Transverse colon (tissue), 3 donors: ENCODE measurements at regions not wholly inside any gene's neighbourhood (a gene's known extent, or its start where the extent isn't known, plus 50 kb on each side); places are given as distances from the start of the nearest gene placed in this dataset.

ENCODE experiments used
- EP300 ChIP-seq: sonication (generic); formaldehyde crosslinking; IDR thresholded peaks from one replicate; pipeline ENCODE4 v1.6.1; 2017; ENCODE audit warnings: antibody characterized with exemption, low read depth
- POLR2A ChIP-seq: fragments of 450-650 bp; IDR thresholded peaks from one replicate; pipeline ENCODE4 v1.6.1; 2016; ENCODE audit warnings: antibody characterized with exemption, mild to moderate bottlenecking, moderate library complexity
- TF ChIP-seq, protein P1 (sequence below), 5 experiments: fragments of 200-600 bp in 3 of 5; fragments of 450-650 bp in 2 of 5; sonication (generic) in 3 of 5; IDR thresholded peaks; 1 replicate in 2 of 5; 2 replicates in 3 of 5; pipeline ENCODE4 v1.5.1; 2016 to 2017; ENCODE audit warnings: antibody characterized with exemption in 5 of 5, inconsistent platforms in 3 of 5, mild to moderate bottlenecking in 2 of 5, moderate library complexity in 1 of 5

- TF ChIP-seq, protein P1, sequence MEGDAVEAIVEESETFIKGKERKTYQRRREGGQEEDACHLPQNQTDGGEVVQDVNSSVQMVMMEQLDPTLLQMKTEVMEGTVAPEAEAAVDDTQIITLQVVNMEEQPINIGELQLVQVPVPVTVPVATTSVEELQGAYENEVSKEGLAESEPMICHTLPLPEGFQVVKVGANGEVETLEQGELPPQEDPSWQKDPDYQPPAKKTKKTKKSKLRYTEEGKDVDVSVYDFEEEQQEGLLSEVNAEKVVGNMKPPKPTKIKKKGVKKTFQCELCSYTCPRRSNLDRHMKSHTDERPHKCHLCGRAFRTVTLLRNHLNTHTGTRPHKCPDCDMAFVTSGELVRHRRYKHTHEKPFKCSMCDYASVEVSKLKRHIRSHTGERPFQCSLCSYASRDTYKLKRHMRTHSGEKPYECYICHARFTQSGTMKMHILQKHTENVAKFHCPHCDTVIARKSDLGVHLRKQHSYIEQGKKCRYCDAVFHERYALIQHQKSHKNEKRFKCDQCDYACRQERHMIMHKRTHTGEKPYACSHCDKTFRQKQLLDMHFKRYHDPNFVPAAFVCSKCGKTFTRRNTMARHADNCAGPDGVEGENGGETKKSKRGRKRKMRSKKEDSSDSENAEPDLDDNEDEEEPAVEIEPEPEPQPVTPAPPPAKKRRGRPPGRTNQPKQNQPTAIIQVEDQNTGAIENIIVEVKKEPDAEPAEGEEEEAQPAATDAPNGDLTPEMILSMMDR (IDR thresholded peaks at IDR 0.05), result no peak
- TF ChIP-seq POLR2A, result no peak
- TF ChIP-seq EP300, result no peak
Measured at GRCh38 chr6:86440608-86441007, 496.7 kb upstream of the HTR1E start.
